ENCODE measurements at regions not wholly inside any gene's neighbourhood (a gene's known extent, or its start where the extent isn't known, plus 50 kb on each side); places are given as distances from the start of the nearest gene placed in this dataset.

- H3F3A ChIP-seq (ENCODE audit: insufficient read depth, low read length, poor library complexity, severe bottlenecking) = peaks cover 8% of the 10 kb centered on the region
- no peaks in the 10 kb centered on the region for H3K36me3 ChIP-seq (ENCODE audit: insufficient read depth, low read length)
- H3K4me2 ChIP-seq (ENCODE audit: low read length) = no peak overlapping the region
- H3K79me2 ChIP-seq (replicated peaks; ENCODE audit: insufficient read depth, low read length) = no peaks in the 10 kb centered on the region
- no peaks in the 10 kb centered on the region for H4K20me1 ChIP-seq (ENCODE audit: insufficient read depth)
- TF ChIP-seq EZH2 (IDR thresholded peaks at IDR 0.05; ENCODE audit: borderline replicate concordance, insufficient read depth, low read length, poor library complexity, severe bottlenecking) = no peak
- no peak for TF ChIP-seq RAD21 (conservative IDR thresholded peaks at IDR 0.05)
- TF ChIP-seq MXI1 (conservative IDR thresholded peaks at IDR 0.05; ENCODE audit: poor library complexity, severe bottlenecking) = no peak
- no peak for TF ChIP-seq SMC3 (conservative IDR thresholded peaks at IDR 0.05; ENCODE audit: poor library complexity)
- no peak for TF ChIP-seq CTCF (IDR thresholded peaks at IDR 0.05; ENCODE audit: poor library complexity, severe bottlenecking)
- no peak for TF ChIP-seq REST (IDR thresholded peaks at IDR 0.05; ENCODE audit: borderline replicate concordance)
- no peak for TF ChIP-seq TAF1 (IDR thresholded peaks at IDR 0.05; ENCODE audit: low read depth)
- no peak for TF ChIP-seq EP300 (conservative IDR thresholded peaks at IDR 0.05; ENCODE audit: poor library complexity, severe bottlenecking)
- no peak for TF ChIP-seq POLR2AphosphoS5 (IDR thresholded peaks at IDR 0.05)
- no peaks in the 10 kb centered on the region for H3K27me3 ChIP-seq (ENCODE audit: insufficient read depth, low read depth, low read length)
- no peak overlapping the region for H3K4me3 ChIP-seq (ENCODE audit: low read length)
- no peaks in the 10 kb centered on the region for H3K9me3 ChIP-seq (ENCODE audit: low read length)
- H3K9me2 ChIP-seq (ENCODE audit: insufficient read depth, low read length) = no peaks in the 10 kb centered on the region
- no peak overlapping the region for H3K9ac ChIP-seq (ENCODE audit: low read length)
- H2AFZ ChIP-seq (ENCODE audit: low read depth, low read length) = no peak overlapping the region
- H3K27ac ChIP-seq (ENCODE audit: low read length) = no peak overlapping the region
Observed at GRCh38 chr12:75819512-75819911, 212.1 kb downstream of the PHLDA1 start.

- Histone ChIP-seq H3F3A (ENCODE audit: insufficient read depth, low read length, poor library complexity, severe bottlenecking) (peaks cover 9% of the 10 kb centered on the region), H3K27ac (ENCODE audit: low read length) (no peak overlapping the region), H3K9ac (ENCODE audit: low read length) (no peak overlapping the region), H3K4me3 (ENCODE audit: low read length) (no peak overlapping the region), H2AFZ (ENCODE audit: low read depth, low read length) (no peak overlapping the region), H3K79me2 (replicated peaks; ENCODE audit: insufficient read depth, low read length) (no peaks in the 10 kb centered on the region), H3K9me2 (ENCODE audit: insufficient read depth, low read length) (no peaks in the 10 kb centered on the region), H3K4me2 (ENCODE audit: low read length) (no peak overlapping the region), H3K9me3 (ENCODE audit: low read length) (no peaks in the 10 kb centered on the region), H3K36me3 (ENCODE audit: insufficient read depth, low read length) (no peaks in the 10 kb centered on the region), H3K27me3 (ENCODE audit: insufficient read depth, low read depth, low read length) (no peaks in the 10 kb centered on the region), H4K20me1 (ENCODE audit: insufficient read depth) (no peaks in the 10 kb centered on the region)
- TF ChIP-seq POLR2AphosphoS5 (IDR thresholded peaks at IDR 0.05) (no peak), RAD21 (conservative IDR thresholded peaks at IDR 0.05) (no peak), EP300 (conservative IDR thresholded peaks at IDR 0.05; ENCODE audit: poor library complexity, severe bottlenecking) (no peak), EZH2 (IDR thresholded peaks at IDR 0.05; ENCODE audit: borderline replicate concordance, insufficient read depth, low read length, poor library complexity, severe bottlenecking) (no peak), SMC3 (conservative IDR thresholded peaks at IDR 0.05; ENCODE audit: poor library complexity) (no peak), MXI1 (conservative IDR thresholded peaks at IDR 0.05; ENCODE audit: poor library complexity, severe bottlenecking) (no peak), REST (IDR thresholded peaks at IDR 0.05; ENCODE audit: borderline replicate concordance) (no peak), CTCF (IDR thresholded peaks at IDR 0.05; ENCODE audit: poor library complexity, severe bottlenecking) (no peak), TAF1 (IDR thresholded peaks at IDR 0.05; ENCODE audit: low read depth) (no peak)
Observed at GRCh38 chr12:75818863-75819262, 212.7 kb downstream of the PHLDA1 start.

Data from neural cell (in vitro differentiated cells).